ENCODE measurements at regions not wholly inside any gene's neighbourhood (a gene's known extent, or its start where the extent isn't known, plus 50 kb on each side); places are given as distances from the start of the nearest gene placed in this dataset.
"Not testable (repeated sequence)": the region's sequence is repeated elsewhere in the genome, so short reads cannot be mapped to it uniquely, and the experiment has no call there.

DNA sequence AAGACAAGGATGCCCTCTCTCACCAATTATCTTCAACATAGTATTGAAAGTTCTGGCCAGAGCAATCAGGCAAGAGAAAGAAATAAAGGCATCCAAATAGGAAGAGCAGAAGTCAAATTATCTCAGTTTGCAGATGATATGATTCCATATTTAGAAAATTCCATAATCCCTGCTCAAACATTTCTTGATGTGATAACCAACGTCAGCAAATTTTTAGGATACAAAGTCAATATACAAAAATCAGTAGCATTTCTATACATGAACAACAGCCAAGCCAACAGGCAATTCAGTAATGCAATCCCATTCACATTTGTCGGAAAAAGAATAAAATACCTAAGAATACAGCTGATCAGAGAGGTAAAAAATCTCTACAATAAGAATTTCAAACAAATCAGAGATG lies 969.7 kb upstream of the USP15 start:
- DNase-seq (ENCODE audit: low read depth) = no peak

DNA sequence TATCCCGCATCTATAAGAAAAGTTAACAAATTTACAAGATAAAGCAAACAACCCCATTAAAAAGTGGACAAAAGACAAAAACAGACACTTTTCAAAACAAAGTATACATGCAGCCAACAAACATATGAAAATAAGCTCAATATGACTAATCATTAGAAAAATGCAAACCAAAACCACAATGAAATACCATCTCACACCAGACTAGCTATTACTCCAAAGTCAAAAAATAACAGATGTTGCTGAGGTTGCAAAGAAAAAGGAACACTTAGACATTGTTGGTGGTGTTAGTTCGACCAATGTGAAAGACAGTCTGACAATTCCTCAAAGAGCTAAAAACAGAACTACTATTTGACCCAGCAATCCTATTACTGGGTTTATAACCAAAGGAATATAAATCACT lies 968.6 kb upstream of the USP15 start:
- no peak for DNase-seq (ENCODE audit: low read depth)

DNA sequence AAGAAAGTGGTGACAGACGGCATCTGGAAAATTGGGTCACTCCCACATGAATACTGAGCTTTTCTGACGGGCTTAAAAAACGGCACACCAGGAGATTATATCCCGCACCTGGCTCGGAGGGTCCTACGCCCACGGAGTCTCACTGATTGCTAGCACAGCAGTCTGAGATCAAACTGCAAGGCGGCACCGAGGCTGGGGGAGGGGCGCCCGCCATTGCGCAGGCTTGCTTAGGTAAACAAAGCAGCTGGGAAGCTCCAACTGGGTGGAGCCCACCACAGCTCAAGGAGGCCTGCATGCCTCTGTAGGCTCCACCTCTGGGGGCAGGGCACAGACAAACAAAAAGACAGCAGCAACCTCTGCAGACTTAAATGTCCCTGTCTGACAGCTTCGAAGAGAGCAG lies 966.2 kb upstream of the USP15 start:
- DNase-seq (ENCODE audit: low read depth) = not testable (repeated sequence)

DNA sequence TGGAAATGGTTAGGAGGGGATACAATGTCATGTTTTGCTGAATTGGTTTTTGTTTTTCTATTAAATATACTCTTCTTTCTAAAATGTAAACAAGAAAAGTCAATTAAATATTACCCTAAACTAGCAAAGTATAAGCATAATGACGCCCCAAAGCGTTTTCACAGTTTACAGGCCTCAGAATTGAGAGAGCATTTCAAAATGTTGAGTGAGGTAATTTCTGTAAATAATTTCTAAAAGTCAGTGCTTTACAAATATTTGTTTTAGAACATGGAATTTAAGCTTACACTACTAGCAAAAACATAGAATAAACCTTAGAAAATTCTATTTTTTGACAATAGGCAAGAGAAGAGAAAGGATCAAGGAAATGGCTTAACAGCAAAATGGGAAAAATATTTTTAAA lies 958.4 kb upstream of the USP15 start:
- no peak for DNase-seq (ENCODE audit: low read depth)

DNA sequence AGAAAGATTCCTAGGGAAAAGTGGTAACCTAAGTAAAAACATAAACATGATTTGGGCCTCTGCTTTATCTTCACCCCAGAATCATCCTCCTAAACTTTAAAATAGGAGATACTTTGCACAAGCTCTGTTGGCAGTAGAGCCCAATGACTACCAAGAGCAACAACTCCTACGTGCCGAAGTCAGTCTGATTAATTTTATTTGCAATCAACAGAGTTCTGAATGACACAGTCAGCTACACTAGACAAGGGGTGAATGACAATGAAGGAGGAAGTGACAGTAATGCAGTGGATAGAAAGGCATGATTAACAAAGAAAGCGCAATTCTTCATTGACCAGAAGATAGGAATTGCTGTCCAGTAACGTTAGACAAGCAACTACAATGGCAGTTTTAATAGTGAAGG lies 957.9 kb upstream of the USP15 start:
- DNase-seq (ENCODE audit: low read depth) = no peak

DNA sequence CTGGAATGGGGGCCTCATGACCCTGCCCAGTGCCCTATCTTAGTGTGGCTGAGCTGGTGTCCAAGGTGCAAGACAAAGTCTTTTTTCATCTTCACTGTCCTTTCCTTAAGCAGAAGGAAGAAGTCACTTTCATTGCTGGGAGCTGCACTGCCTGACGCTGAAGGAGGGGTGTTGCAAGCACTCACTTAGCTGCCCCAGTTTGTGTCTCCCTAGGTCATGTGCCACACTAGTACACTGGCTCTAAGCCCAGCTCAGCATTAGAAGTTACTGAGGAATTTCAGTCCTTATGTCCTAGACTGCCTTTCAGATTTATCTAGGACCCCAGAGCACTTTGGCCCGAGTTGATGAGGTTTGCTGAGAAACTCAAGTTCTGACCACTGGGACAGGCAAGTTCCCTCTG lies 952.0 kb upstream of the USP15 start:
- DNase-seq (ENCODE audit: low read depth) = no peak

DNA sequence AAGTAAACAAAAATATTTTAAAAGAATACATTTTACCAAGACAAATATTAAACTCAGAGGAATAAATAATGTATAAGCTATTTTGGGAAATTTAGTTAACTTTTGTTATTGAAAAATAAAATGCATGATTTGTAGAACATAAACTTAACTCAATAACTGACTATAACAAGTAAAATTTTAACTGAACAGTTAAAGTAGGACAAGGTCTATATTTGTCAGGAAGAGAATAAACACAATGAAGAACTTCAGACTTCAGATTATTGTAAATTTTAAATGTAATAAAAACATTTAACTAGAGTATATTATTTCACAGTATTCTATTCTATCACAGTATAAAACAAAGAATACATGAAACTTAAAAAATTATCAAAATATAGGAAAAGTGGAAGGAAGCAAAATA lies 948.8 kb upstream of the USP15 start:
- DNase-seq (ENCODE audit: low read depth) = no peak

DNA sequence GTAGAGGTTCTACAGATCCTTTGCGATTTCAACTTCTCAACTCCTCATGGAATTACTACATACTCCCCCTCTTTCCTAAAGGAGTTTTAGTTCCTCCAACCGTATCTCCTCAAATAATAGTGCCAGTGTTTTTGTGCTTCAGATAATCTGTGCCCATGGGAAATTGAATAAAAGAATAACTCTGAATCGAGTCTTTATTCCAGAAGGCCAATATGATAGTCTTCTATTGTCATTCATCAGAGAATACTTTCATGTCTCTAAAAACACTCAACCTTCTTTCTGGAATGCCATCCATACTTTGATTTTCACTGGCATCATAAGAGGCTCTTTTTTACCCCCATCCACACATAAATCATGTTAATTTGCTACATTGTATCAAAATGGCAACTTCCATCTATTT lies 911.3 kb upstream of the USP15 start:
- no peak for DNase-seq (ENCODE audit: low read depth)

DNA sequence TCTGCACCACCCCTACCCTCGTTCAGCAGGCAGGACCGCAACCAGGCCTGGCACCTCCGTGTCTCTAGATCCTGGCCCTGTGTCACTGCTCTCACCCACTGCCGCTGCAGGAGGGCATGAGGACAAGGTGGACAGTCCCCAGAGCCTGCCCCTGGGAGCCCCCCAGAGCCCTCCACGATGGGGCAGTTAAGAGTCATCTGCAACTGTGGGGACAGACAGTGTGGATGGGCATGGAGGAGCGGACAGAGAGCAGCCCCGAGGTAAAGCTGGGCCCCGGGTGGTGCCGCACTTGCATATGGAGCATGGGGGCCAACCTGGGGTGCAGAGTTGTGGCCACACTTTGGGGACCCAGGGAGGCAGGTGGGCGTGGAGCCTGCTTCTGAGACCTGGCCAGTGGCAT lies 905.1 kb upstream of the USP15 start:
- no peak for DNase-seq (ENCODE audit: low read depth)

DNA sequence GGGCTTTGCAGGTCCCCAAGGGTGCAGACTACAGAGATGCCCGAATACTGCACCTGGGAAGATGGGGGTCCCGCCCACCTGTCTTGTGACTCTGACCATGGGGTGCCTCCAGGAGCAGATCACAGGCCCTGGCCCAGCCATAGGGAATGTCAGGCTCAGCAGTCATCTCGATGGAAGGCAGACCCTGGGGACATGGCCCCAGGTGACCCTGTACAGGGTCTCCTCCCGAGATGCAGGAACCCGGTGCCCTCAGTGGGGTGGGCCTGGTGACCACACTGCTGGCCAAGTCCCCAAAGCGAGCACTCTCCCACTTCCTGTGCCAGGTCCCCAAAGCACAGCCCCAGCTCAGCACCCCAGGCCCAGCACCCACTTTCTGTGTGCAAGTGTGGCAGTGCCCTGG lies 903.7 kb upstream of the USP15 start:
- no peak for DNase-seq (ENCODE audit: low read depth)

DNA sequence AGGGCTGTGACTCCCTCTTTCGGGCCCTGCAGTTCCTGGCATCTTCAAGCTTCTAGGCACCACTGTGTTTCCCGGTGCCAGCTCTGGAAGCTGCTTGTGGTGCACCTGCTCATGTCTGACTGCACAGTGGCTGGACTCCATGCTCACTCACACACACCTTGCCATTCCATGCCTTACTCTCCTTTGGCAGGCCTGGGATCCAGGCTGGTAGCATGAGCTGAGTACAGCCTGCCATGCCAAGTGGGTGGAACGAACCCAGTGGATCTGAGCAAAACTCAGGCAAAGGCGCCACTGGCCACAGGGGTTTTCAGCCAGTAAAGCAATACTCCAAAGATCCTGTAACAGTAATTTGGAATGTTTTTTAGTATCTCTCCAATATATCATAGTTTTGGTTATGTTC lies 902.7 kb upstream of the USP15 start:
- no peak for DNase-seq (ENCODE audit: low read depth)

DNA sequence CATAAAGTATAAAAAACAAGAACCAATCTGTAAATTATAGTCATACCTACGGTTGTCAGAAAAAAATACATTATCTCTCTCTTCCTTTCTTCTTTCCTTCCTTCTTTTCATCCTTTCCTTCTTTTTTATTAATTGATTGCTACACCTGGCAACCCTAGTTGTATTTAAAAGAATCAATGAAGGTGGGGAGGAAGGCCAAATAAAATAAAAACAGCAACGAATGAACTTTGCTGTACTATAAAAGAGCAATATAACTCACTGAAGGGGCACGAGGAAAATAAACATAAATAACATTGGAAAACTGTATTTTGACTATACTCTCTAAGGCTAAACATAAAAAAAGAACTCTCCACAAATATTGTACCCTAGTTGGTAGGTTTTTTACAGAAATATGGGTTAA lies 898.2 kb upstream of the USP15 start:
- DNase-seq (ENCODE audit: low read depth) = no peak

DNA sequence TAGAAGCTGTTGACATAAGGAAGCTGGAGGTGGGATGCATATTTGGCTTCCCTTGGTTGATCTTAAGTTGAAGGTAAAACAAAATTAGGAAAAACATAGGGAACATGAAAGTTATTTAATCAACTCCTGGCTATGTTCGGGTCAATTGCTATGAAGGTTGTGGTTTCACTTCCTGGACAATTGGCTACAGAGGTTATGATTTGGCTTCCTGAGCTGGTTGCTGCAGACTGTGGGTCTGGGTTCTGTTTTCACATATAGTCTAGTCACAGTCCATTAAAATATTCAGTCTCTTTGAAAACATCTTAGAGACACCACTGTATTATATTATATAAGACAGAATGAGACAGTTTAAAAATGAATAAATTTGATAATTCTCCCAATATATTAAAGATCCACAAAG lies 895.2 kb upstream of the USP15 start:
- DNase-seq (ENCODE audit: low read depth) = no peak

DNA sequence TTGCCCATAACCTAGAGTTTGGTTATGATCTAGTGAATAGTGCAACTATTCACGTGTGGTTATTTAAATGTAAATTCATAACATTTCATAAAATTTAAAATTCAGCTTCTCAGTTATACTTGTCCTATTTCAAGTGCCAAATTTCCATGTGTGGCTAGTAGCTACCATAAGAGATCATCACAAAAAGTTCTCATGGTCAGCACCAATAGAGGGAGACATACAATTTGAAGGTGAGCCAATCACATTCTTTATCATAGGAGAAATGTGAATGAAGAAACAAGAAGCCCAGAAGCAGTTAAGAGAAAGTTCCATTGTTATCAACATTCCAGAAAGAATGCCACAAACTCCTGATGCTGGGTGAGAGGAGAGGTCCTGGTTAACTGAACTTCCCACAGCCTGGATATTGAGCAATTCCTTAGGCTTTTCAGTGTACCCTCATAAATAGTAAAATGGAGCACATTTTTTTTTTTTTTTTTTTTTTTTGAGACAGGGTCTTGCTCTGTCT lies 892.9 kb upstream of the USP15 start:
- DNase-seq (ENCODE audit: low read depth) = no peak

DNA sequence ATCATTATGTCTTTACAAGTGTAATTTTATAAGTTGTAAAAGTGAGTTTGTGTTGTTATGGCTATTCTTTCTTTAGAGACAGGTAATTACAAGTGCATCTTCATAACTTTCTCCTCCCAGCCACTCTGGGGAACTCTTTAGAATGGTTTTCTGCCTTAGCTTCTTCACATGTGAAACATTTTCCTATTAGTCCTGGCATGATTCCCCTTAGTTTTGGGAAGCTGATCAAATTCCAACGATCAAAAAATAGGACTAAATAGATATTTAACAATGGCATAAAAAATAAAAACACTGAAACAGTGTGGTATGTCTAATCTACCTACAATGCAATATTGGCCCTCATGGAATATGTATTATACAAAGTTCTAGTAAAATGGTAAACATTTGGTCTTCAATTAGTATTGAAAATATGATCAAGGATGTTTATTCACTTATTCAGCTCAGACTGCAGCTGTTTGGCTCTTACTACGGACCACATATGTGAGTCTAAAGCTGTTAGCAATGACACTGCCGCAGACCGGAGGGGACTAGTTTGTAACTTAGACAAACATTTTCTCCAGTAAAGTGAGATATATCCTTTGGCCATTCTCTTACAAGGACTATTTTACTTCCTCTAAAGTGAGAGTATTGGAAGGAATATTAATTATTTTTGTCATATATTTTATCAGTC lies 890.8 kb upstream of the USP15 start:
- DNase-seq (ENCODE audit: low read depth) = no peak

DNA sequence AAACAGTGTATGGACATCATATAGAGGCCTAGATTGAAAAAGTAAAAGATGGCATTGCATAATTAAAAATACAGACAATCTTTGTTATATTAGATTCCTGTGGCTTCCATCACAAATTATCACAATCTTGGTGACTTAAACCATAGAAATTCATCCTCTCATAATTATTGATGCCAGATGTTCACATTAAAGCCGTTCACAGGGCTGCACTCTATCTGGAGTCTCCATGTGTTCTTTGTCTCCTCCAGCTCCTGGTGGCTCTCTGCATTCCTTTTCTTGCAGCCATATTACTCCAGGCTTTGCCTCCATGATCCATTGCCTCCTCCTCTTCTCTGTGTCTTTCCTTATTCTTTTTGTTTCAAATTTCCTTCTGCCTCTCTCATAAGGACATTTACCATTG lies 875.7 kb upstream of the USP15 start:
- no peak for DNase-seq (ENCODE audit: low read depth)

DNA sequence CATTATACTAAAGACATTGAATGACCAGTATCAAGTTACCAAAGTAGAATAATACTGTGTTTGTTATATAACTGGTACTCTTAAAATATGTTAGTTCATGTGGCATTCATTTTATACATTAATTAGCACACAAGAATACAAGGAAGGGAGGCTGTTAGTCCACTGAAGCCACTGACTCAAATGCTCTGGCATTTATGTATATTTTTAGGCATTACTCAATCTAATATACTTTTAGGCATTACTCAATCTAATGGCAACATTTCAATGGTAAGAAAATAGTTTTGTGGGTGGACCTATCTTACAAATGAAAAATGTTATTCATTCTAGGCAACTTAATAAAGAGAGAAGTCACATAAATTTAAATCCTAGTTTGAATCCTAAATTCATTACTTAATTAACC lies 874.4 kb upstream of the USP15 start:
- no peak for DNase-seq (ENCODE audit: low read depth)

DNA sequence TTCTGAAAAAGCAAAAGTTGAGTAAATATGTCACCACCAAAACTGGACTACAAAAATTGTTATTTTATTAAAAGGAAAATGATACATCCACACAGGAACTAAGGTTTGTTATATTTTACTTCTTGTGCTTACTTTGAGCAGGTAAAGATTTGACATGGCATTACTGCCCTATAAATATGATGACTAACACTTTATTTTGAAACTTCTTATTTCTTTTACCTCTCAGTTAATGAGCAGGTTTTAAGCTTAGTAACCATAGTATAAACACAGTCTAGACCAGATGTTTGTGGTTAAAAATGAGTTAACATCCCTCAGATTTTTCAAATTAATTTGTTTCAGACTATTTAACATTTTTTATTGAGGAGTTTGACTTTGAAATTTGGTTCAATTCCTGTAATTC lies 862.5 kb upstream of the USP15 start:
- DNase-seq (ENCODE audit: low read depth) = no peak

DNA sequence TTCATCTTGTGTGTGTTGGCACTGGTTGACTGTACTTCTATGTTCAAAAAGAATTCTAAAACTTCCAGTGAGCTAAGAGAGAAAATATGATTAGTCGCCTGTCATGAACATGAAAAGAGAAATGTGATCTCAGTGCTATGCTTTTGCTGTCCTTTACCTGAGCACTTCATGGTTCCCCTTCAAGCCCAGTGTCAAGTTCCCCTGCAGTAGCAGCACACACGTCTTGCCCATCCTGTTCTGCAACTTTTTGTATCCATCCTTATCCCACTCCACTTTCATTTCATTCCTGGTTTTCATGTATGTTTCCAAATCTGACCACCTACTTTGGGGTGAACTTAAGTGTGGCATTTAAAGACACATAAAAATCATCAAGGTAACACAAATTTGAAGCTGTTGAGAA lies 848.0 kb upstream of the USP15 start:
- no peak for DNase-seq (ENCODE audit: low read depth)

DNA sequence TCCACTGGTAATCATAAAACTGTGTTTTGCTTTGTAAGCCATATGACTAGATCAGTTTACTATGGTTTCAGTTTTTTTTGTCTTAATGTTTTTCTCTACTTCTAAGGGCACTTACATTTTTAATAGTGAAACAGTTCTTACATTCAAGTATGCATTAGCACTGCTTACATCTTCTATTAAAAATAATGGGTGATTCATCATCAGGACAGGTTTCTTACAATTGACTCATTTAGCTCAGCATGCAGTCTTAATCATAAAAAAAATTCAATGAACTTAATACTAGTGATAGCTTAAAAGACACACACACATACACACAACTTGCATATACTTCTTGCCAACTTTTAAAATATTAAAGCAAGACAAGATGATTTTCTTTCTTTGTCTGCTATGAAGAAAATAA lies 845.7 kb upstream of the USP15 start:
- DNase-seq (ENCODE audit: low read depth) = no peak

DNA sequence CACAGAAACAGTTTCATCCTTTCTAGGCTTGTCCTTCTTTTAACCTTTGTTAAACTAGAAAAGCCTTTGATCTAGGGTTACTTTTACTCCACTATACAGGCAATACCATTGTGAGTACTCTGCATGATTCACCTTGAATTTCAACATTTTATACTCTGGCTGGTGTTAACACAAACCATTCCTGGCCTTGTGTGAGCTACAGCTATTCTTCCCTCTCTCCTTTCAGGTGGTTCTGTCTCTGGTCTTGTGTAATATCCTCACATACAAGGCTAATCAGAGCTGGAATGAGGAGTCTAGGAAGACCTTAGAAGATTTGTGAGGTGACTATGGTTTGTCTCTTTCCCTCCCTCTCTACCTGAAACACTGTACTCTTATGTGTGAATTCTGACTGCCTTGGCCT lies 837.4 kb upstream of the USP15 start:
- no peak for DNase-seq (ENCODE audit: low read depth)

DNA sequence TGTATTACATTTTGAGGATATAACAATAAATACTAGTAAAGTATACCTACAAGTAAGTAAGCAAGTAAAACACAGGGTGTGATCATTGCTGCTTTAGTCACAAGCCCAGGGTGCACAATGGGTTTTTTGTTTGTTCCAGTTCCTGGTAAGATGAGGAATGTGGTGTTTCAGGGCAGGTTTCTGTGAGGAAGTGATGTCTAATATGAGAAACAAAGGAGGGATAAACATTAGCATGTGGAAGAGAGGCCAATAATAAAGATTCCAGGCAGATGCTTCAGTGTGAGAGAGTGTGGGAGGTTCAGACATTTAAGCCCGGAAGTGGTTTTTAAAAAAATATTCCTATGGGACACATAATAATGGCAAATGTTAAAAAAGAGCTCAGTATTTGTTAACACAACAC lies 808.1 kb upstream of the USP15 start:
- DNase-seq (ENCODE audit: low read depth) = no peak

DNA sequence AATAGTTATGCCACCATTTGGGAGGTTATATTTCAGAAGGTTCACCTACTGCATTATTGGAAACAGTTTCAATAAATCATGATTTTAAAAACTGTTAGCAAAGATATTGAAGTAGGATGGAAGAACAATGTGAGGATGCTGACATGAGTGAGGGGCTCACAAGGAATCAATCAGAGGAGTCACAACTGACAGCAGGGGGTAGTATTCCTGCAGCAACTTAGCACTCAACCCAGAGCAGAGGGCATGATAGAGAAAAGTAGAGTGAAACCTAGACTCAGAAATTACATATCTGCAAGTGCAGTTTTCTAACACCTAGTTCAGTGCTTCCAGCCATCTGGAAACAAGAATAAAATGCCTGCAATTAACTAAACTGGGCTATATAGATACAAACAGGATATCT lies 772.5 kb upstream of the USP15 start:
- DNase-seq (ENCODE audit: low read depth) = no peak
